IgD-negative memory B cell (primary cell): ENCODE measurements at regions not wholly inside any gene's neighbourhood (a gene's known extent, or its start where the extent isn't known, plus 50 kb on each side); places are given as distances from the start of the nearest gene placed in this dataset.

Source experiments
- H3K27ac Mint-ChIP-seq, 3 donors: one replicate each; pipeline ENCODE4 v1.8.0; 2020 to 2022; ENCODE audit warnings: mild to moderate bottlenecking in 3 of 3, mixed read lengths in 3 of 3, moderate library complexity in 1 of 3
- H3K27me3 Mint-ChIP-seq: one replicate; pipeline ENCODE4 v1.8.0; 2021; ENCODE audit warnings: mixed read lengths
- H3K36me3 Mint-ChIP-seq: one replicate; pipeline ENCODE4 v1.8.0; 2020; ENCODE audit warnings: mild to moderate bottlenecking, mixed read lengths
- H3K4me1 Mint-ChIP-seq, 3 donors: one replicate each; pipeline ENCODE4 v1.8.0; 2020 to 2022; ENCODE audit warnings: mixed read lengths in 3 of 3, mild to moderate bottlenecking in 1 of 3
- H3K4me3 Mint-ChIP-seq, 4 donors: one replicate each; pipeline ENCODE4 v1.8.0; 2020 to 2022; ENCODE audit warnings: mild to moderate bottlenecking in 4 of 4, mixed read lengths in 4 of 4, moderate library complexity in 3 of 4
- H3K9me3 Mint-ChIP-seq, 3 donors: one replicate each; pipeline ENCODE4 v1.8.0; 2020 to 2021; ENCODE audit warnings: mixed read lengths in 3 of 3, mild to moderate bottlenecking in 1 of 3

DNA sequence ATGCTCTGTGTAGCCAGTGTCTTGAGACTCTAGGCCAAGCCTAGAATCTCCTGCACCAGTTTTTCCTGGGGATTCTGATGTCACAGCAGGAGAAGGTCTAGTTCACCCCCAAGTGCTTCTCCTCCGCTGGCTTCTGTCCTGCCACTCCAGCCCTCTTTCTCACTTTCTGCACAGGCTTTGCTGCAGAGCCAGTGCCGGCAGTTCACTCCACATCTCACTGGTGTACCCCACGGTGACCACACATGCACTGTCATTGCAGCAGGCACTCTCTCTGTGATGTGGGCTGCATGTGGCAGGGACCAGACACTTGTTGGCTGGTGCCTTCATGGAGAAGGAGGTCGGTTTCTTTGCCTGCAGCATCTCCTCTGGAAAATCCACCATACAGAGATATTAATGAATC is 643.8 kb upstream of the GALNTL6 start:
- Mint-ChIP-seq H3K4me1 (peaks cover 0 to 2% (median 0%) of the 10 kb centered on the region in 3 donors), H3K4me3 (peak overlapping the region in 1 of 4 donors; percentile 41), H3K27me3 (no peaks in the 10 kb centered on the region), H3K27ac (no peak overlapping the region), H3K36me3 (no peaks in the 10 kb centered on the region), H3K9me3 (peaks cover 0 to 8% (median 0%) of the 10 kb centered on the region in 3 donors)

DNA sequence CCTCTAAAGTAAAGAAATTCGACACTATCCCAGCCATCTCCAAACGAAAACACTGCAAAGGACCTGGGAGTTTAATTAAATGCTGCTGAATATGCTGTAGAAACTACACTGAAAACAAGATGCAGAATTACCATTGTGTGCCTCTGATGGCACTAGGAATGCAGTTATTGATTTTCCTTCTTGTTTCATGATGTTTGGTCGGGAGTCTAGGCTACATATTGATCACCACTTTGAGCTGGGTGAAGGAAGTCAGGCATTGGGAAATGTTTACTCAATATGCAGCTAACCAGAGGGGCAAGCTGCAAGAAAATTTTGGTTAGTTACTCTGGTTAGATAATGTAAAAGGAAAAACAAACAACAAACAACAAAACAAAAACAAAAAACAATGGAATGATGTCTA is 650.7 kb upstream of the GALNTL6 start:
- Mint-ChIP-seq H3K27me3 (no peaks in the 10 kb centered on the region), H3K4me3 (no peak overlapping the region), H3K9me3 (no peaks in the 10 kb centered on the region), H3K36me3 (no peaks in the 10 kb centered on the region), H3K27ac (no peak overlapping the region), H3K4me1 (no peaks in the 10 kb centered on the region)

GRCh38 chr4:171157462-171158082 is 655.6 kb upstream of the GALNTL6 start:
- Mint-ChIP-seq H3K36me3 (no peaks in the 10 kb centered on the region), H3K9me3 (peaks cover 0 to 2% (median 0%) of the 10 kb centered on the region in 3 donors), H3K4me3 (peak overlapping the region in 1 of 4 donors; percentile 13), H3K27ac (no peak overlapping the region), H3K27me3 (no peaks in the 10 kb centered on the region), H3K4me1 (no peaks in the 10 kb centered on the region)

GRCh38 chr4:171142639-171143038 is 670.6 kb upstream of the GALNTL6 start:
- Mint-ChIP-seq H3K27ac (no peak overlapping the region), H3K27me3 (no peaks in the 10 kb centered on the region), H3K36me3 (no peaks in the 10 kb centered on the region), H3K4me1 (peaks cover 0 to 2% (median 0%) of the 10 kb centered on the region in 3 donors), H3K4me3 (no peak overlapping the region), H3K9me3 (peaks cover 0 to 1% (median 0%) of the 10 kb centered on the region in 3 donors)

- H3K4me3 Mint-ChIP-seq, result no peak overlapping the region
- H3K36me3 Mint-ChIP-seq, result no peaks in the 10 kb centered on the region
- peaks cover 0 to 2% (median 0%) of the 10 kb centered on the region in 3 donors for H3K4me1 Mint-ChIP-seq
- no peaks in the 10 kb centered on the region for H3K27me3 Mint-ChIP-seq
- no peak overlapping the region for H3K27ac Mint-ChIP-seq
- peaks cover 0 to 1% (median 0%) of the 10 kb centered on the region in 3 donors for H3K9me3 Mint-ChIP-seq
These were observed 671.2 kb upstream of the GALNTL6 start for GRCh38 chr4:171142045-171142444.

DNA sequence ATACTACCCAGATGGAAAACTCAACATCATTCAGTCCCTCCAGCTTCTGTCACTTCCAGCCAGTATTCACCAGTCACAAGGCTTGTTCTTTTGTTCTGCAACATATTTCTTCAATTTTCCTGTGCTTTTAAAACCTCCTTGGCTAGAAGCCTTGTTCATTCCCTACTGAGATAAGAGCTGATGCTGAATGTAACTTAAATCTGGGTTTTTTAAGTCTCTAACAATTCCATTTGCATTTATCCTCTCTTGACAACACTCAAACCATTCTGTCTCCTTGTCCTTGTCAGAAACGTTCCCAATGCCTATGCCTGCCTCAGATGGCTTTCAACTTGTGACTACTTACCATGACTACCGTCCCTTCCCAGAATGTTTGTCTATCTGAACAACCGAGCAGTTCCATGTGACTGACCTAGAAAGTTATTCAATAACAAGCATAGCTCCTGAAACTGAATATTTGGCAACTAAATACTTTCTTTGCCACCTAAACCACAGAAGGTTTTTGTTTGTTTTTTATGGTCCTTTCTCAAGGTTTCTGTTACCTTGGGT is 682.9 kb upstream of the GALNTL6 start:
- H3K9me3 Mint-ChIP-seq, result no peaks in the 10 kb centered on the region
- no peaks in the 10 kb centered on the region for H3K4me1 Mint-ChIP-seq
- no peaks in the 10 kb centered on the region for H3K36me3 Mint-ChIP-seq
- H3K4me3 Mint-ChIP-seq, result no peak overlapping the region
- no peak overlapping the region for H3K27ac Mint-ChIP-seq
- H3K27me3 Mint-ChIP-seq, result no peaks in the 10 kb centered on the region

- Mint-ChIP-seq H3K4me3 (no peak overlapping the region), H3K27ac (no peak overlapping the region), H3K27me3 (no peaks in the 10 kb centered on the region), H3K4me1 (no peaks in the 10 kb centered on the region), H3K36me3 (no peaks in the 10 kb centered on the region), H3K9me3 (peaks cover 0 to 2% (median 0%) of the 10 kb centered on the region in 3 donors)
These were observed 695.1 kb upstream of the GALNTL6 start for GRCh38 chr4:171118091-171118490.

- Mint-ChIP-seq H3K9me3 (no peaks in the 10 kb centered on the region), H3K4me1 (no peaks in the 10 kb centered on the region), H3K4me3 (no peak overlapping the region), H3K27me3 (no peaks in the 10 kb centered on the region), H3K27ac (no peak overlapping the region), H3K36me3 (no peaks in the 10 kb centered on the region)
These were observed 695.7 kb upstream of the GALNTL6 start for GRCh38 chr4:171117457-171117856.

GRCh38 chr4:171101845-171102244 is 711.4 kb upstream of the GALNTL6 start:
- H3K4me1 Mint-ChIP-seq, result no peaks in the 10 kb centered on the region
- H3K36me3 Mint-ChIP-seq, result no peaks in the 10 kb centered on the region
- H3K27ac Mint-ChIP-seq, result no peak overlapping the region
- peaks cover 0 to 11% (median 0%) of the 10 kb centered on the region in 3 donors for H3K9me3 Mint-ChIP-seq
- no peak overlapping the region for H3K4me3 Mint-ChIP-seq
- H3K27me3 Mint-ChIP-seq, result no peaks in the 10 kb centered on the region

- H3K4me3 Mint-ChIP-seq, result no peak overlapping the region
- H3K4me1 Mint-ChIP-seq, result no peaks in the 10 kb centered on the region
- peaks cover 2 to 8% (median 2%) of the 10 kb centered on the region in 3 donors for H3K9me3 Mint-ChIP-seq
- no peak overlapping the region for H3K27ac Mint-ChIP-seq
- H3K27me3 Mint-ChIP-seq, result no peaks in the 10 kb centered on the region
- no peaks in the 10 kb centered on the region for H3K36me3 Mint-ChIP-seq
These were observed 726.1 kb upstream of the GALNTL6 start for GRCh38 chr4:171087089-171087488.

DNA sequence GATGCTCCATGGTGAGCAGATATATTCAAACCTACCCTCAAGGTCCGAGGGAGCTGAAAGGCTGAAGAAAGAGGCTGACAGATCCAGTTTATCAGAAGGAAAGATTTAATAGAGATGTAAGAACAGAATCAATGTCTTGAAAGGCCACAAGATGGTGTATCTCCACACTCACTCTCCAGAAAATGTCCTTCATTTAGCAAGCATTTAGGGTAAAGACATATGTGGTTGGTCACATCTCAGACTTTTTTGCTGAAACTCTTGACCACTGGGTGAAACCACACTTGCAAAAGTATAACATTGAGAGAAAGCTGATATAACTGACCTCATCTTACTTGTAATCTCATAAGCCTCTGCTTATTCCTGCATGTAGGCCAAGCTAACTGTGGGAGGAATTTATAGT is 745.8 kb upstream of the GALNTL6 start:
- Mint-ChIP-seq H3K4me3 (no peak overlapping the region), H3K4me1 (no peaks in the 10 kb centered on the region), H3K36me3 (no peaks in the 10 kb centered on the region), H3K9me3 (peaks cover 1 to 4% (median 2%) of the 10 kb centered on the region in 3 donors), H3K27me3 (no peaks in the 10 kb centered on the region), H3K27ac (no peak overlapping the region)

- no peaks in the 10 kb centered on the region for H3K27me3 Mint-ChIP-seq
These were observed 763.8 kb upstream of the GALNTL6 start for GRCh38 chr4:171049380-171049779.

GRCh38 chr4:171042989-171043524 is 770.1 kb upstream of the GALNTL6 start:
- Mint-ChIP-seq H3K4me3 (no peak overlapping the region), H3K36me3 (no peaks in the 10 kb centered on the region), H3K9me3 (peaks cover 0 to 3% (median 2%) of the 10 kb centered on the region in 3 donors), H3K27ac (no peak overlapping the region), H3K4me1 (no peaks in the 10 kb centered on the region), H3K27me3 (no peaks in the 10 kb centered on the region)

More at GRCh38 chr4:171049380-171049779, 763.8 kb upstream of the GALNTL6 start:
- Mint-ChIP-seq H3K27ac (no peak overlapping the region), H3K36me3 (no peaks in the 10 kb centered on the region), H3K9me3 (peaks cover 0 to 3% (median 2%) of the 10 kb centered on the region in 3 donors), H3K4me1 (no peaks in the 10 kb centered on the region), H3K4me3 (no peak overlapping the region)

DNA sequence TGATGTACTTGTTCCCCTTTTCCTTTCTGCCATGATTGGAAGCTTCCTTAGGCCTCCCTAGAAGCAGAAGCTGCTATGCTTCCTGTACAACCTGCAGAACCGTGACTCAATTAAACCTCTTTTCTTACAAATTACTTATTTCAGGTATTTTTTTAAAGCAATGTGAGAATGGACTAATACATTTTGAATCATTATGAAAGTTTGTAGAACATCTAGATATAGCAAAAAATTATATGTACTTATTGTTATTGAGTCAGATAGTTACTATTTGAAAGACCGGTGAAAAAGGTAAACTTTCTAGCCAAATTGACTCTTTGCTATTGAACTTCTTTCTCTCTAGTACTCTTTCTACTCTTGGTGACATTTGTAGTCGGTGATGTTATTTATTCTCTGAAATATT is 777.3 kb upstream of the GALNTL6 start:
- no peak overlapping the region for H3K27ac Mint-ChIP-seq
- H3K4me3 Mint-ChIP-seq, result no peak overlapping the region
- H3K36me3 Mint-ChIP-seq, result no peaks in the 10 kb centered on the region
- no peaks in the 10 kb centered on the region for H3K9me3 Mint-ChIP-seq
- no peaks in the 10 kb centered on the region for H3K27me3 Mint-ChIP-seq
- H3K4me1 Mint-ChIP-seq, result peaks cover 0 to 5% (median 0%) of the 10 kb centered on the region in 3 donors

- Mint-ChIP-seq H3K4me3 (no peak overlapping the region), H3K27me3 (no peaks in the 10 kb centered on the region), H3K9me3 (peaks cover 0 to 4% (median 0%) of the 10 kb centered on the region in 3 donors), H3K36me3 (no peaks in the 10 kb centered on the region), H3K27ac (no peak overlapping the region), H3K4me1 (peaks cover 0 to 5% (median 0%) of the 10 kb centered on the region in 3 donors)
These were observed 781.9 kb upstream of the GALNTL6 start for GRCh38 chr4:171031338-171031737.

DNA sequence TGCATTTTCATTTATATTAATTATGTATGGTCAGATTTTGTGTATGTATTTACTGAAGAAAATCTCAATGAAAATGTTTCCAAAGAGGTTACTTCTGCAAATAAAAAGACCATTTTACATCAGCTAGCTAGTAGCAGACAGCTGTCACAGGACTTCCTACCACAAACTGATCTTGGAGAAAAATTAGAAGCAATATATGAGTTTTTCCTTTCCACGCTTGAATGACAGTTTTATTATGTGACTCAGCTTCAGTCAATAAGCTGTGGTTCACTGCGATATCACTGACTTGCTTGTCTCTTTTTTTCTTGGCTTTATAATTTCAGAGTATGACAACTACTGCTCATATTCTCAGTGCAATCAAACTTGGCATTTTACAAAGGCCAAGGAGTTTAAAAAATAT is 787.4 kb upstream of the GALNTL6 start:
- Mint-ChIP-seq H3K4me3 (no peak overlapping the region), H3K4me1 (no peaks in the 10 kb centered on the region), H3K27me3 (no peaks in the 10 kb centered on the region), H3K9me3 (peaks cover 0 to 4% (median 0%) of the 10 kb centered on the region in 3 donors), H3K36me3 (no peaks in the 10 kb centered on the region), H3K27ac (no peak overlapping the region)
